Activated naive CD4-positive, alpha-beta T cell treated with anti-CD3 and anti-CD28 coated beads for 36 hours (primary cell): ENCODE measurements at regions not wholly inside any gene's neighbourhood (a gene's known extent, or its start where the extent isn't known, plus 50 kb on each side); places are given as distances from the start of the nearest gene placed in this dataset.

Experiments
- CTCF ChIA-PET: fragments of 350-600 bp; sonication (Branson Sonifier 250); formaldehyde crosslinking; loops from one replicate; lab custom pipeline; 2021; ENCODE audit warnings: antibody characterized with exemption; lab: Charles Lee
- DNase-seq: peaks from one replicate; pipeline ENCODE4 v3.0.0-alpha.2; 2020
- H3K27ac Mint-ChIP-seq: one replicate; pipeline ENCODE4 v1.8.0; 2021; ENCODE audit warnings: mild to moderate bottlenecking, mixed read lengths
- H3K27me3 Mint-ChIP-seq: one replicate; pipeline ENCODE4 v1.8.0; 2021; ENCODE audit warnings: low read depth, mixed read lengths
- H3K36me3 Mint-ChIP-seq: one replicate; pipeline ENCODE4 v1.8.0; 2021; ENCODE audit warnings: low read depth, mixed read lengths
- H3K4me1 Mint-ChIP-seq: one replicate; pipeline ENCODE4 v1.8.0; 2021; ENCODE audit warnings: low read depth, mixed read lengths
- H3K4me3 Mint-ChIP-seq: one replicate; pipeline ENCODE4 v1.8.0; 2021; ENCODE audit warnings: mild to moderate bottlenecking, moderate library complexity, mixed read lengths
- H3K9me3 Mint-ChIP-seq: one replicate; pipeline ENCODE4 v1.8.0; 2021; ENCODE audit warnings: mixed read lengths
- intact Hi-C: fragments of 100-400 bp; cut with micrococcal nuclease; formaldehyde crosslinking; loops from one replicate; pipeline ENCODE4 v1.15.1; 2023

DNA sequence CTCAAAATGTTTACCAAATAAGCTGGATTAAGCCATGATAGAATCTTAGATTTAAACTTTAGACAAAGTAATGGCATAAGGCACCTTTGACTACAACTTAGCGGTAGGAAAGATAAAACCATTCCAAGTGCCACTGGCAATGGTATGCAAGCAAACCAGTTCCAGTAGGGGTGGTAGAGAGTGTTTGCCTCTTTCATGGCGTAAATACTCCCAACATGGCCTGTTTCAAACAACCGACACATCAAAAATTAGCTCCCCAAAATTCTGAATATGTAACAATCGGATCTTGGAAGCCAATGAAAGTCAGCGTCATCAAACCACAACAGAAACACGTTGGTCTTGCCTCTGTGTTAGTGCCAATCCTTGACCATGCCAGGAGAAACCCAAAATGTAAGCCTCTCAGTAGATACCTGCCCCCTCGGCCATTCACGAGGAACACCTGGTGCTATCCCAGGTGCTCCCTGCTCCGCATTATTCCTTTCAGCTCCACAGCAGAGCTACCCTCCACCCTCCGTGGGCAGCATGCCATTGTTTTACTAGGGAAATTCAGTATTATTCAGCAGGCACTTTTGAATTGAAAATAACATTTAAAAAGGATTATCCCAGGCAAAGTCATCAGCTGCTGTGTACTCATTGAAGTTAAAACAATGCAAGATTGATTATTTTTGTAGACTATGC, 307.8 kb upstream of the CDH11 start:
- intact Hi-C loops: no loop called here
- CTCF ChIA-PET: interaction anchor here (0.6 kb wide), 1 partner anchor 842 kb away, joined by 3 read pairs; no protein-coding TSS in a partner anchor
- no peak for DNase-seq
- H3K9me3 Mint-ChIP-seq: peaks cover 5% of the 10 kb centered on the region
- no peaks in the 10 kb centered on the region for H3K36me3 Mint-ChIP-seq
- no peaks in the 10 kb centered on the region for H3K27me3 Mint-ChIP-seq
- no peak overlapping the region for H3K27ac Mint-ChIP-seq
- no peaks in the 10 kb centered on the region for H3K4me1 Mint-ChIP-seq
- H3K4me3 Mint-ChIP-seq: no peak overlapping the region

DNA sequence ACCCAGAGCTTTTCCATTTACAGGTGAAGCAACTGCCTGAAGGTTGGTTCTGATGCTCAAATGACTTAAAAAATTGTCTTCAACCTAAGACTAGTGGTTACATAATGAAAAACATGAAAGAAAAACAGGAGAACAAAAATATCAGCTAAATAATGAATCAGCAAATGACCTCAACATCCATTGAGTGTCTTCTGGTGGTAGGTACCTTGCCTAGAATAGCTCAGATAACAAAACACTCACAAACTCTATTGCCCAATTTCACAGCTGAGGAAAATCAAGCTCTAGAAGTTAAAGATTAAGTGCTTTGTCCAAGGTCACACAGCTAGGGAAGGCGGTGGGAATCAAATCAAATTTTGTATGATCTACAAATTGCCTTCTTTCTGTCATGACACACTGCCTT, 304.6 kb upstream of the CDH11 start:
- H3K27me3 Mint-ChIP-seq: no peaks in the 10 kb centered on the region
- CTCF ChIA-PET: no interaction called here
- intact Hi-C loops: no loop called here
- H3K4me1 Mint-ChIP-seq: no peaks in the 10 kb centered on the region
- no peak overlapping the region for H3K4me3 Mint-ChIP-seq
- H3K27ac Mint-ChIP-seq: no peak overlapping the region
- H3K9me3 Mint-ChIP-seq: peaks cover 6% of the 10 kb centered on the region
- DNase-seq: no peak
- H3K36me3 Mint-ChIP-seq: no peaks in the 10 kb centered on the region

DNA sequence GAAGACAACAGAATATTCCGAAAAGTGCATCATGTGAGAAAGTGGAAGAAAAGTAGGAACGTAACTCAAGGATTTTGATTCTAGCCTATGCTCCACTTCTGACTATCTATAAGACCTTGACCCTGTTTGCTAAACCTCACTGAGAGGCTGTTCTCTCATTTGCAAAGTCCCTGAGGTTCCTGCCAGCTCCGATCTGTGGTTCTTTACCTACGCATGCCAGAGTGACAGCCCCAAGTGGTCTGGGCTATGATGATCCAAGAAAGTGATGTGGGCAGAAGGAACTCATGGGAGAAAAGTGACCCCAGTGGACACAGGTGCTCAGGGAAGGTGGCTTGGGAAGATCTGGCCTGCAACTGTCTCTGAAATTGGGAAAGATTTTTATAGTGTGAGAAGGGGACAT, 301.1 kb upstream of the CDH11 start:
- Mint-ChIP-seq H3K36me3 (no peaks in the 10 kb centered on the region), H3K9me3 (peaks cover 7% of the 10 kb centered on the region), H3K27me3 (no peaks in the 10 kb centered on the region), H3K4me1 (no peaks in the 10 kb centered on the region), H3K27ac (no peak overlapping the region), H3K4me3 (no peak overlapping the region)
- CTCF ChIA-PET: interaction anchor here (1.1 kb wide), 1 partner anchor 13 kb away, joined by 3 read pairs; no protein-coding TSS in a partner anchor
- DNase-seq: no peak
- intact Hi-C loops: no loop called here

DNA sequence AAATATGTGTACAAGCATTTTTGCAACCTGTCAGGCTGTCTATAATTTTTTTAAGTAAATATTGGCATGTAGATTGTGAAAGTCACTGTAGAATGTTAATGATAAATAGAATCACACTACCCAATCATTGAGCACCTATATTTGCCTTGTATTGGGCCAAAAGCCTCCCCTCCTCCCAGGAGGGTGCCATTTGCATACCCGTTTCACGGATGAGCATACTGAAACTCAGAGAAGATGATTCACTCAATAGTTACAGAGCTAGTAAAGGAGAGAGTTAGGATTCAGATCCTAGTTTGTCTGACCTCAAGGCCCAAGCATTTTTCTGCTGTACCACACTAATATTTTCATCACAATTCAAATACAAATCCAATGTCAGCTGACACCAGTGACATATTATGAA, 299.7 kb upstream of the CDH11 start:
- Mint-ChIP-seq H3K36me3 (no peaks in the 10 kb centered on the region), H3K27me3 (no peaks in the 10 kb centered on the region), H3K9me3 (peaks cover 8% of the 10 kb centered on the region), H3K4me3 (no peak overlapping the region), H3K4me1 (no peaks in the 10 kb centered on the region), H3K27ac (no peak overlapping the region)
- DNase-seq: no peak
- CTCF ChIA-PET: no interaction called here
- intact Hi-C loops: no loop called here

DNA sequence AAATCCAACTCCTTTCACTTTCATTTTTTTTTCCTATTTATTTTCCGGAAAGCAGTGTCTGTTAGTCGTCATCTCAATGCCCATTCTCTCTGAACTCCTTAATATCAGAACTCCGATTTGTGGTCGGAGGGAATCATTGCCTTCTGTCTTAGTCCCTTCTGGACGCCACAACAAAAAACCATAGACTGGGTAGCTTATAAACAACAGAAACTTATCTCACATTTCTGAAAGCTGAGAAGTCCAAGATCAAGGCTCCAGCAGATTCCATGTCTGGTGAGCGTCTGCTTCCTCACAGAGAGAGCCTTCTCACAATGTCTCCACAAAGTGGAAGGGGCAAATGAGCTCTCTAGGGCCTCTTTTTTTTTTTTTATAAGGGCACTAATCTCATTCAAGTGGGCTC, 296.6 kb upstream of the CDH11 start:
- CTCF ChIA-PET: no interaction called here
- Mint-ChIP-seq H3K4me3 (no peak overlapping the region), H3K27me3 (no peaks in the 10 kb centered on the region), H3K27ac (no peak overlapping the region), H3K9me3 (peaks cover 8% of the 10 kb centered on the region), H3K36me3 (no peaks in the 10 kb centered on the region), H3K4me1 (no peaks in the 10 kb centered on the region)
- intact Hi-C loops: no loop called here
- no peak for DNase-seq

DNA sequence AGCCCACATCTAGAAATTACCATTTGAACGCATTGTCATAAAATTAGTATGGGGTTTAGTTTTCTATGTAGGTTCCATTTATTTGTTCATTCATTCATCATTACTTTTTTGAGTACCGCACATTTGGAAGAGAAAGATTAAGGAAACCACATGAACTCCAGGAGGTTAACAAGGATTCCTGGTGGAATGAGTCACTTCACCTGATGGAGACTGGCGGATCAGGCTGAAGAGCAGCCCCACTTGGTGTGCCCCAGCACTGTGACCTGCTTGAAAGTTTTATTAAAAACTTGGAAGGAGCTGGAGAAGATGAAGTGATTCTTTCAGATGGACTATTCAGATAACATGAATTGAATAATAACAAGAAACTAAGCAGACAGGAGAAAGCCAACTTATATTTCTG, 293.6 kb upstream of the CDH11 start:
- intact Hi-C loops: no loop called here
- CTCF ChIA-PET: no interaction called here
- H3K36me3 Mint-ChIP-seq: no peaks in the 10 kb centered on the region
- DNase-seq: no peak
- H3K4me3 Mint-ChIP-seq: no peak overlapping the region
- H3K9me3 Mint-ChIP-seq: peaks cover 7% of the 10 kb centered on the region
- H3K27me3 Mint-ChIP-seq: no peaks in the 10 kb centered on the region
- no peak overlapping the region for H3K27ac Mint-ChIP-seq
- no peaks in the 10 kb centered on the region for H3K4me1 Mint-ChIP-seq

DNA sequence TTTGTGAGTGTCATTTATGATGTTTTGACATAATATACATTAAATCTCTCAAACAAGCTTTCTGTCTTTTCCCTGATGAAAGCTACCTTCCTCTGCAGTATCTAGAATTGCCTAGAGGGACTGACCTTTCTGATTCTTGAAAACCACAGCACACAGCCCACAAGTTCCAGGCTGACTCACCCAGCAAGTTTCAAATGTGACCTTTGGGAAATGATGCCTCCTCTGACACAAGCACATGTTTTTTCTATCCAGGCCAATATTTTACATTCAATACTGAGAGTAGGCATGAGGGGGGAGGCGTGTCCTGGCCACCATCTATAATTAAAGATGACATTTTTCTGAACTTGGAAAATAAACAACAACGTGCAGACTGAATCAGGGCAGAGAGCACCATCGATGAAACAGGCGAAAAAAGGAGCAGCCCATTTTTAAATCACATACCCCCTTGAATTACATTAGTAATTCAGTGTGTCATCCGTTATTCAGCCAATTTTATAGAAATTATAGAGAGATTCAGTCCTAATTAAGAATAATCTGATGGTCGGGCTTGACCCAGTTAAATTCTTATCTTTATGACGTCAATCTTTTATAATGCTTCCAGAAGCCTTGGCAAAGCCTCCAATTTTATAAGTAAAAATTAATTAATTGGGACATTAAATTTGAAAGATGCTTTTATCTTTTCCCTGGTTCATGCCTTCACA, 292.6 kb upstream of the CDH11 start:
- Mint-ChIP-seq H3K36me3 (no peaks in the 10 kb centered on the region), H3K9me3 (peaks cover 7% of the 10 kb centered on the region), H3K27ac (no peak overlapping the region), H3K4me1 (no peaks in the 10 kb centered on the region), H3K27me3 (no peaks in the 10 kb centered on the region), H3K4me3 (no peak overlapping the region)
- intact Hi-C loops: no loop called here
- no peak for DNase-seq
- CTCF ChIA-PET: no interaction called here

DNA sequence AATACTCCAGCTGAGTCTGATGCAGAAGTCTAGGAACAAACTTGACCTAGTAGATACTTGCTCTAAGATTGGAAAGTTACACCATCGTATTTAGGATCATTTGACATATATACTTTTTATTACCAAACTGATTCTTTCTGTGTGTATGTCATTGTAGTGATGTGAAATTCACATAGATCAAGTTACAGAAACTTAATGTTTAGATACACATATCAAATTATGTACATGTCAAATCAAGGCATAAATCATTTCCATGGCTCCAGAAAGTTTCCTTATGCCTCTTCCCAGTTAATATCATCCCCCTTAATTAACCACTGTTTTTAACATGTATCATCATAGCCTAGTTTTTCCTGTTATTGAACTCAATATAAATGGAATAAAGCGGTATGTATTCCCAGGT, 292.0 kb upstream of the CDH11 start:
- DNase-seq: no peak
- Mint-ChIP-seq H3K27ac (no peak overlapping the region), H3K9me3 (peaks cover 3% of the 10 kb centered on the region), H3K36me3 (no peaks in the 10 kb centered on the region), H3K4me3 (no peak overlapping the region), H3K4me1 (no peaks in the 10 kb centered on the region), H3K27me3 (no peaks in the 10 kb centered on the region)
- CTCF ChIA-PET: no interaction called here
- intact Hi-C loops: no loop called here

DNA sequence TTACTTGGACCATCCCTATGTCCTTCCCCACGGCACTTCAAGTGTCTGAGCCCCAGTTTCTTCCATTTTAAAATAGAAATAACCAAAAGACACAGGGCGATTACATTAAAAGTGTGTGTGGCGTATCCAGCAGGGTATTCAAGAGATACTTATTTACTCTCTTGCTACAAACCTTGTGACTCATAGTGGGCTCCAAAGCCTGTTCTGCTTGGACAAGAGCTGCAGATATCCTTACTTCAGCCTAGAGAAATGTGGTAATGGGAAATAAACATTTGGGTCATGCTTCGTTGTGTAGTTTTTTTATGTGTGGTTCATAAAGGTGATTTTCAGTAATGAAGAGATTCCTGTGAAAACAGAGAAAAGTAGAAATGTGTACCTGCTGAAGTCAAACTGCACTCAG, 288.9 kb upstream of the CDH11 start:
- DNase-seq: no peak
- Mint-ChIP-seq H3K36me3 (no peaks in the 10 kb centered on the region), H3K4me1 (no peaks in the 10 kb centered on the region), H3K9me3 (no peaks in the 10 kb centered on the region), H3K27ac (no peak overlapping the region), H3K27me3 (no peaks in the 10 kb centered on the region), H3K4me3 (no peak overlapping the region)
- intact Hi-C loops: no loop called here
- CTCF ChIA-PET: no interaction called here

DNA sequence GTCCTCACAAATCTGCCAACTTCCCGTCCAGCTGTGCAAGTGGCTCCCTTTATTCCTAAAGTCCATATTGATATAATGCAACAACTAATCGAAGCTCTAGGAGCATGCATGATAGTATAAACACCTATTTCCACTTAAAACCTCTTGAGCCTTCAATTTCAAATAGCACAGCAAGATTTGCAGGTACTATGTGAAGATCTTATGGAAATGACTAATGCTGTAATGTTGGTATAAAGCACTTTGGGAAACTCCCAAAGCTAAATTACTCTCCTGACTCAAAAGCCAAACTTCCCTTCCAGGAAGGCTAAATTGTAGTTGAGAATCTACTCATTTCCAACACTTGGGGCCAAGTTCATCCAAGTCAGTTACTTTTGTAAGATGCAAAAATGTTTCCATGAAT, 287.6 kb upstream of the CDH11 start:
- intact Hi-C loops: no loop called here
- no peaks in the 10 kb centered on the region for H3K4me1 Mint-ChIP-seq
- H3K9me3 Mint-ChIP-seq: no peaks in the 10 kb centered on the region
- H3K27ac Mint-ChIP-seq: no peak overlapping the region
- CTCF ChIA-PET: no interaction called here
- DNase-seq: no peak
- H3K4me3 Mint-ChIP-seq: no peak overlapping the region
- no peaks in the 10 kb centered on the region for H3K36me3 Mint-ChIP-seq
- H3K27me3 Mint-ChIP-seq: no peaks in the 10 kb centered on the region

DNA sequence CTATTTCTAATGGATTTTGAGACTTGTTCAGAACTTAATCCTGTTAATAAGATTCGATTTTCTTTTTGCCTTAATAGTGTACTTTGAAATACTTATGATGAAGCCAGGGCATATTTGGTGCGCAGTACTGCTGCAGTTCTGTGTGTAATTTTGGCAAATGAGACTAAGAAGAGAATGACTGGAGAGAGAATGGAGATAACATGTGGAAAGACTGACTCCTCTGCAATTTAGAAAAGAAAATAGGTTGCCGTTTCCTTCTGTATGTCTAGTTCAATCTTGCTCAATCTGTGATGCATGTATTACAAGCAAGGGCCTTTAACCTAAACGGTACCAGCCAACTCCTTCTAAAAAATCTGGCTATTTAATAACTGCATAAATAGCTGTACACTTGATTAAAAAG, 285.1 kb upstream of the CDH11 start:
- H3K36me3 Mint-ChIP-seq: no peaks in the 10 kb centered on the region
- peaks cover 2% of the 10 kb centered on the region for H3K9me3 Mint-ChIP-seq
- intact Hi-C loops: no loop called here
- no peak overlapping the region for H3K4me3 Mint-ChIP-seq
- H3K27me3 Mint-ChIP-seq: no peaks in the 10 kb centered on the region
- CTCF ChIA-PET: no interaction called here
- DNase-seq: no peak
- H3K27ac Mint-ChIP-seq: no peak overlapping the region
- no peaks in the 10 kb centered on the region for H3K4me1 Mint-ChIP-seq

DNA sequence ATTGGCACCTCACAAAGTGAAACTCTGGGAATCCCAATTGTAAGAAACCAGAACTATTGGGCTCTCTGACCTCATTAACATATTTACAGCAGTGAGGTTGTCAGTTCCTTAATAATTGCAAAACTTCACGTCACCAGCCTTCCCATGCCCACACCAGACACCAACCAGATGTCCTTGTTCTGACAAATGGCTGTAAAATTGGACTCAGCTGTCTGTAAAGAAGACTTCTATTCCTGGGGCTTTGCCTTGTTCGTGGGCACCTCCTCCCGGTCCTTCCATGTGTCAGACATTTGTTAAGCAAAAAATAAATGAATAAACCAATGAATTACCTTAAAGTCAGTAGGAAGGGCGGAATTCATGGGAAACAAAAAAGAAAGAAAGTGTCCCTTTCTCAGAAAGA, 284.3 kb upstream of the CDH11 start:
- Mint-ChIP-seq H3K4me3 (no peak overlapping the region), H3K27ac (no peak overlapping the region), H3K9me3 (peaks cover 2% of the 10 kb centered on the region), H3K36me3 (no peaks in the 10 kb centered on the region), H3K4me1 (no peaks in the 10 kb centered on the region), H3K27me3 (no peaks in the 10 kb centered on the region)
- intact Hi-C loops: no loop called here
- CTCF ChIA-PET: no interaction called here
- no peak for DNase-seq

DNA sequence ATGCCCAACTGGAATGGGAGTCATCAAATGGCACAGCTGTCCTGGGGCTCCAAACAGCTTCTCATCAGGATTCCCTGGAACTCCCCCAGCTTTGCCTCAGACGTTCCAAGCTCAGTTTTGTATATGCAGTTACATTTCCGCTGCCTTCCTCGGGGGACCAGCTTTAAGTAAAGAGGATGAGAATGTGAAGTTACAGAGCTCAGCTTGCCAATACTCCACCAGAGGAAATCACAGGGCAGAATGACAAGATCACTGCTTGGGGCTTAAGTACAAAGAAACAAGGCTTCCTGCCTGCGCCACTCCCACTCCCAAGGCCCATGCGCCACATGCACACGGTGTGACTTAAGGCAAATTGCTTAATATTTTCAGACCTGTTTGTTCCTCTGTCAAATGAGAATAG, 272.4 kb upstream of the CDH11 start:
- Mint-ChIP-seq H3K27me3 (no peaks in the 10 kb centered on the region), H3K9me3 (peaks cover 8% of the 10 kb centered on the region), H3K4me1 (no peaks in the 10 kb centered on the region), H3K27ac (no peak overlapping the region), H3K36me3 (no peaks in the 10 kb centered on the region), H3K4me3 (no peak overlapping the region)
- intact Hi-C loops: no loop called here
- CTCF ChIA-PET: no interaction called here
- no peak for DNase-seq
